HEK293T (cell line): ENCODE measurements at regions not wholly inside any gene's neighbourhood (a gene's known extent, or its start where the extent isn't known, plus 50 kb on each side); places are given as distances from the start of the nearest gene placed in this dataset.

Source experiments
- ARNT ChIP-seq: fragments of 450-650 bp; IDR thresholded peaks from 2 replicates; pipeline ENCODE4 v1.6.1; 2017; ENCODE audit warnings: mild to moderate bottlenecking
- BHLHE40 ChIP-seq: fragments of 450-650 bp; IDR thresholded peaks from 2 replicates; pipeline ENCODE4 v1.6.1; 2016; ENCODE audit warnings: mild to moderate bottlenecking, moderate library complexity, borderline replicate concordance
- FOXM1 ChIP-seq: fragments of 450-650 bp; IDR thresholded peaks from 2 replicates; pipeline ENCODE4 v1.6.1; 2017; ENCODE audit warnings: mild to moderate bottlenecking, borderline replicate concordance
- L3MBTL2 ChIP-seq: fragments of 450-650 bp; conservative IDR thresholded peaks from 2 replicates; pipeline ENCODE4 v1.6.1; 2016; ENCODE audit warnings: mild to moderate bottlenecking
- PKNOX1 ChIP-seq: fragments of 450-650 bp; IDR thresholded peaks from 2 replicates; pipeline ENCODE4 v1.6.1; 2016
- SP1 ChIP-seq: fragments of 450-650 bp; IDR thresholded peaks from 2 replicates; pipeline ENCODE4 v1.6.1; 2017
- SUZ12 ChIP-seq: fragments of 450-650 bp; IDR thresholded peaks from 2 replicates; pipeline ENCODE4 v1.6.1; 2016; ENCODE audit warnings: mild to moderate bottlenecking
- TARDBP ChIP-seq: fragments of 450-650 bp; IDR thresholded peaks from 2 replicates; pipeline ENCODE4 v1.6.1; 2016
- ZNF384 ChIP-seq: fragments of 450-650 bp; IDR thresholded peaks from 2 replicates; pipeline ENCODE4 v1.6.1; 2016

DNA sequence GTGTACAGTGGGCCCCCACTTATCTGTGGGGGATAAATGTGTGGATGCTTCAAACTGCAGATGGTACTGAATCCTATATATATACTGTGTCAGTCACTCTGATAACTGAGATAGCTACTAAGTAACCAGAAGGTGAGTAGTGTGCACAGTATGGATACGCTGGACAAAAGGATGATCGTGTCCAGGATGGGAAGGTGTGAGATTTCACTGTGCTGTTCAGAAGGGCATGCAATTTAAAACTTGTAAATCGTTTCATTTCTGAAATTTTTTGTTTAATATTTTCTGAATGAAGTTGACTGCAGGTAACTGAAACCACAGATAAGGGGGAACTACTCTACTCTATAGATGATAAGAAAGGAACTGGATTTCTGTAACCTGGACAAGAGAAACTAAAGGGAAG lies 52.1 kb upstream of the SESN3 start:
- TF ChIP-seq L3MBTL2 (no peak), TARDBP (no peak), ZNF384 (no peak), BHLHE40 (no peak), FOXM1 (no peak), PKNOX1 (no peak), SP1 (no peak), ARNT (no peak), SUZ12 (no peak)
